Astrocyte of the cerebellum (primary cell): ENCODE measurements at regions not wholly inside any gene's neighbourhood (a gene's known extent, or its start where the extent isn't known, plus 50 kb on each side); places are given as distances from the start of the nearest gene placed in this dataset.

Source experiments
- DNase-seq: peaks from one replicate; pipeline ENCODE4 v3.0.0-alpha.2; 2011; ENCODE audit warnings: low read depth
- H3K4me3 ChIP-seq: 2 replicates; pipeline ENCODE4 v1.5.1; 2011; ENCODE audit warnings: mild to moderate bottlenecking, low read depth, low read length, moderate library complexity
- in situ Hi-C: cut with HindIII; loops from 2 replicates; pipeline ENCODE4 v1.10.0; 2017; ENCODE audit warnings: low sequenced_read_pairs
- TF ChIP-seq, protein P1 (sequence below): IDR thresholded peaks from 2 replicates; pipeline ENCODE4 v1.5.1; 2012; ENCODE audit warnings: low read length, low read depth, moderate library complexity, mild to moderate bottlenecking; ENCODE audit errors: missing control alignments

DNA sequence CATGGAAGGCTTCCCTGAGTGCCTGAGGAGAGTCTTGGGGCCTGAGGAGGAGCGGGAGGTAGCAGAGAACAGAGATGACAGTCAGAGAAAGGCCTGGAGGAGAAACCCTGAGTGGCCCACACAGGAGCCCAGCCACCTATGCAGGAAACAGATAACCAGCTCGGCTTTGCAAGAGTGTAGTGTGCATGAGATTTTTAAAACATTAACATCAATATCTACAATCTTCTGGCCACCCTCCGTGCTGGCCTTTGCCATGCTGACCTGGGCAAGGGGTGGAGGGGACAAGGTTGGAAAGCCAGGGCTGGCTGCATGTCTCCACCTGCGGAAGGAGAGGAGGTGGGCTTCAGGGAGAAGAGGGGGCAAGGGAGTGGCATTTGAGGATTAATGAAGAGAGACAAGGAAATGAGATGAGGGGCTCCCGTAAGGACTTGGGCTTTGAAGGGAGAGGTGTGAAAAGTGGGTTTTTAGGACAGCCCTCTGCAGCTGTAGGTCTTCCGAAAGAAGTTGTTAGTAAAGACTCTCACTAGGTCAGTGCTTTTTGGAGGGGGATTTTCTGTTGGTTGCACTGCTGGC, 59.3 kb upstream of the SDK1 start:
- no peak overlapping the region for H3K4me3 ChIP-seq
- no peak for DNase-seq
- TF ChIP-seq, protein P1, sequence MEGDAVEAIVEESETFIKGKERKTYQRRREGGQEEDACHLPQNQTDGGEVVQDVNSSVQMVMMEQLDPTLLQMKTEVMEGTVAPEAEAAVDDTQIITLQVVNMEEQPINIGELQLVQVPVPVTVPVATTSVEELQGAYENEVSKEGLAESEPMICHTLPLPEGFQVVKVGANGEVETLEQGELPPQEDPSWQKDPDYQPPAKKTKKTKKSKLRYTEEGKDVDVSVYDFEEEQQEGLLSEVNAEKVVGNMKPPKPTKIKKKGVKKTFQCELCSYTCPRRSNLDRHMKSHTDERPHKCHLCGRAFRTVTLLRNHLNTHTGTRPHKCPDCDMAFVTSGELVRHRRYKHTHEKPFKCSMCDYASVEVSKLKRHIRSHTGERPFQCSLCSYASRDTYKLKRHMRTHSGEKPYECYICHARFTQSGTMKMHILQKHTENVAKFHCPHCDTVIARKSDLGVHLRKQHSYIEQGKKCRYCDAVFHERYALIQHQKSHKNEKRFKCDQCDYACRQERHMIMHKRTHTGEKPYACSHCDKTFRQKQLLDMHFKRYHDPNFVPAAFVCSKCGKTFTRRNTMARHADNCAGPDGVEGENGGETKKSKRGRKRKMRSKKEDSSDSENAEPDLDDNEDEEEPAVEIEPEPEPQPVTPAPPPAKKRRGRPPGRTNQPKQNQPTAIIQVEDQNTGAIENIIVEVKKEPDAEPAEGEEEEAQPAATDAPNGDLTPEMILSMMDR, result no peak
- in situ Hi-C loops, result no loop called here

DNA sequence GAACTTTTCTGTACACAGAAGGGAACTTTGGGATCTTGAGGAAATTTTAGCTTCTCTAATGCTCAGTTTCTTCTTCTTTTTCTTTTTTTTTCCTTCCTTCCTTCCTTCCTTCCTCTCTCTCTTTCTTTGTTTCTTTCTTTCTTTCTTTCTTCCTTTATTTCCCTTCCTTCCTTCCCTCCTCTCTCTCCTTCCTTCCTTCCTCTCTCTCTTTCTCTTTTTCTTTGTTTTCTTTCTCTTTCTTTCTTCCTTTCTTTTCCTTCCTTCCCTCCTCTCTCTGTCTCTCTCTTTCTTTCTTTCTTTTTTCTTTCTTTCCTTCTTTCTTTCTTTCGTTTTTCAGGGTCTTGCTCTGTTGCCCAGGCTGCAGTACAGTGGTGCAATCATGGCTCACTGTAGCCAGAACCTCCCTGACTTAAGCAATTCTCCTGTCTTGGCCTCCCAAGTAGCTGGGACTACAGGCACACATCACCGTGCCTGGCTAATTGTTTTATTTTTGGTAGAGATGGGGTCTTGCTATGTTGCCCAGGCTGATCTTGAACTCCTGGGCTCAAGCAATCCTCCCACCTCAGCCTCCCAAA, 58.6 kb upstream of the SDK1 start:
- H3K4me3 ChIP-seq, result no peak overlapping the region
- in situ Hi-C loops, result no loop called here
- TF ChIP-seq, protein P1, result no peak
- DNase-seq, result no peak

DNA sequence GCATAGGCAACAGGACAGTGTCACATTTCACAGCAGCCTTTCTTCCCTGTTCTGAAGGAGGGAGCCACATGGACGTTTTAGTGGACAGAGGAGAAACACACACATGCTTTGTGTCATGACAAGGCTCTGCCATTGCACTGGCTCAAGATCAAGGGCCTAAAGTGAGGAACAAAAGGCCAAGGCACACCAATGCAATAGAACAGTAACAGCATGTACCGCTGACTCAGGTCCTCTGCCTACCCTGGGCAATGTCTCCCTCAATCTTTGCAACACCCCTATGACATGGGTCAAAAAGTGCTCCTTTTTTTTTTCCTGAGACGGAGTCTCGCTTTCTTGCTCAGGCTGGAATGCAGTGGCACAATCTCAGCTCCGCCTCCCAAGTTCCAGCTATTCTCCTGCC, 57.8 kb upstream of the SDK1 start:
- no peak overlapping the region for H3K4me3 ChIP-seq
- TF ChIP-seq, protein P1, result no peak
- in situ Hi-C loops, result no loop called here
- DNase-seq, result no peak

DNA sequence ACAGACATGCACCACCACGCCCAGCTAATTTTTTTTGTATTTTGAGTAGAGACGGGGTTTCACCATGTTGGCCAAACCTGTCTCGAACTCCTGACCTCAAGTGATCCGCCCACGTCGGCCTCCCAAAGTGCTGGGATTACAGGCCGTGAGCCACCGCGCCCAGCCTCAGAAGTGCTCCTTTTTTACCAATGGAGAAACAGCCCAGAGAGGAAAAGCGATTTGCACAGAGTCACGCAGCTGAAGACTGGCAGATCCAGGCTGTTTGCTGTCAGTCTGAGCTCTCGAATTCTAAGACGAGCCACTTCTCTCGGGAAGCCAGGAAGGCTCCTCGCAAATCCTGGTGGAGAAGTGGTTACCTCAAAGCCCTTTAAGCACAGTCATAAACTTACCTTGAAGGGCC, 57.4 kb upstream of the SDK1 start:
- in situ Hi-C loops, result no loop called here
- TF ChIP-seq, protein P1, result no peak
- no peak overlapping the region for H3K4me3 ChIP-seq

DNA sequence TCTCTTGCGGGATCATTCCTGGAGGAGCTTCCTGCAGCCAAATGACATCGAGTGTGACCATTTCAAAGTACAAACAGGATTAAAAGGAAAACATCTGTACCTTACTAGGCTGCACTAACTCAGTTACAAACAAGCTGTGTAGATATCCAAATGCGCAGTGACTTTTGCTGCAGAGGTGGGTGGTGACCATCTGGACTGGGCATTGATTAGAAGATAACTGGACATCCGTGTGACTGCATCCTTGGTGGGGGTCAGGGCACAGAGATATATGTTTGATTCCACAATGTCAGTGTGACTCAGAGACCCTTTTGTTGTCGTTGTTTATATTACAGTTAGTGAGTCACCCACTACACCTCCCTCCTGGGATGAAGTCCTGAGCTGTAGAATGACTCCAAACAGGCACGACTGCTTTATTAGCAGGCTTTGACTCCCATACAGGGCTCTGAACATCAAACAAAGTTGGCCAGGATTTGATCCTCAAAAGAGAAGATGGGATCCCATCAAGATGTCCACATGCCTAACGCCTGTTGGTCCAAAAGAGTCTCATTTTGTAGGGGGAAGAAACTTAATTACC, 56.7 kb upstream of the SDK1 start:
- in situ Hi-C loops, result no loop called here
- H3K4me3 ChIP-seq, result no peak overlapping the region
- DNase-seq, result peak; percentile 59
- TF ChIP-seq, protein P1, result no peak

More for the DNA sequence above, 57.4 kb upstream of the SDK1 start:
- DNase-seq, result no peak

DNA sequence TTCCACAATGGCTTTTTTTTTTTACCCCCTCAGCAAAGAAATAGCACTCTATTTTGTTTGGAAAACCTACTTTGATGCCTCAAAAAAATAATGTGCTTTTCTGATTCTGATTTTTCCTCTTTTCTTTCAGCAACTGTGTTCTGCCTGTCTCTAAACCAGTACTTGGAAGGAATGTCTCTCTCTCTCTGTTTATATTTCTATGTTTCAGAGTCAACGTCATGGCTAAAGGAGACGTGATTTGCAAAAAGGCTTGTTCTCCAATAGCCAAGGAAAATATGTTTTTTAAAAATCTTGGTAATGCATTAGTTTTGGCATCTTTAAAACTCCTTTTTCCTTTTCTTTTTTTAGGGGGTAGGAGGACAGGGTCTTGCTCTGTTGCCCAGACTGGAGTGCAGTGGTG, 56.0 kb upstream of the SDK1 start:
- TF ChIP-seq, protein P1, result no peak
- no peak for DNase-seq
- in situ Hi-C loops, result no loop called here
- H3K4me3 ChIP-seq, result no peak overlapping the region
